Smooth muscle cell (in vitro differentiated cells): ENCODE measurements at regions not wholly inside any gene's neighbourhood (a gene's known extent, or its start where the extent isn't known, plus 50 kb on each side); places are given as distances from the start of the nearest gene placed in this dataset.
"Not testable (repeated sequence)": the region's sequence is repeated elsewhere in the genome, so short reads cannot be mapped to it uniquely, and the experiment has no call there.

ENCODE experiments used
- DNase-seq: peaks from one replicate; lab custom pipeline; 2025; ENCODE audit not compliant: unreplicated experiment; lab: John Stamatoyannopoulos, UW
- H2AFZ ChIP-seq: fragments of 200-600 bp; sonication (generic); 2 replicates; pipeline ENCODE4 v1.6.0; 2016; ENCODE audit warnings: antibody characterized with exemption, low read depth, mild to moderate bottlenecking
- H3F3A ChIP-seq: fragments of 200-600 bp; sonication (generic); 2 replicates; pipeline ENCODE4 v1.6.0; 2017; ENCODE audit warnings: antibody characterized with exemption, low read depth
- H3K27ac ChIP-seq: fragments of 200-600 bp; sonication (generic); 2 replicates; pipeline ENCODE4 v1.5.1; 2016; ENCODE audit warnings: low read depth, mild to moderate bottlenecking
- H3K27me3 ChIP-seq: fragments of 200-600 bp; sonication (generic); 2 replicates; pipeline ENCODE4 v1.6.1; 2016; ENCODE audit warnings: low read depth, mild to moderate bottlenecking
- H3K36me3 ChIP-seq: fragments of 200-600 bp; sonication (generic); 2 replicates; pipeline ENCODE4 v1.5.1; 2016; ENCODE audit warnings: low read depth
- H3K4me1 ChIP-seq: fragments of 200-600 bp; sonication (generic); 2 replicates; pipeline ENCODE4 v1.5.1; 2016; ENCODE audit warnings: low read depth
- H3K4me2 ChIP-seq: fragments of 200-600 bp; sonication (generic); 2 replicates; pipeline ENCODE4 v1.6.0; 2016; ENCODE audit warnings: mild to moderate bottlenecking
- H3K4me3 ChIP-seq: fragments of 200-600 bp; sonication (generic); 2 replicates; pipeline ENCODE4 v1.5.1; 2016; ENCODE audit warnings: mild to moderate bottlenecking
- H3K79me2 ChIP-seq: fragments of 200-600 bp; sonication (generic); 2 replicates; pipeline ENCODE4 v1.6.0; 2016; ENCODE audit warnings: low read depth, mild to moderate bottlenecking
- H3K9ac ChIP-seq: fragments of 200-600 bp; sonication (generic); 2 replicates; pipeline ENCODE4 v1.6.0; 2016; ENCODE audit warnings: low read depth
- H3K9me3 ChIP-seq: fragments of 200-600 bp; sonication (generic); replicated peaks from 2 replicates; pipeline ENCODE4 v1.5.1; 2016; ENCODE audit warnings: low read depth
- H4K20me1 ChIP-seq: fragments of 200-600 bp; sonication (generic); 2 replicates; pipeline ENCODE4 v1.6.0; 2016; ENCODE audit warnings: low read depth
- CTCF ChIP-seq: fragments of 200-600 bp; sonication (generic); IDR thresholded peaks from 2 replicates; pipeline ENCODE4 v1.5.1; 2017; ENCODE audit warnings: borderline replicate concordance, mild to moderate bottlenecking, antibody characterized with exemption; ENCODE audit not compliant: insufficient read depth, poor library complexity, severe bottlenecking
- WGBS: methylation state at CpG from one replicate; pipeline ENCODE4 v1.1.7; 2016; ENCODE audit warnings: low lambda C conversion rate; 5-methylcytosine and 5-hydroxymethylcytosine counted together

GRCh38 chr2:225761396-225761795, 361.9 kb downstream of the NYAP2 start:
- no peak overlapping the region for H3K9ac ChIP-seq
- no peak for TF ChIP-seq CTCF
- no peak overlapping the region for H3K27ac ChIP-seq
- DNase-seq = no peak
- no peaks in the 10 kb centered on the region for H3K4me1 ChIP-seq
- no peaks in the 10 kb centered on the region for H3K27me3 ChIP-seq
- H3K79me2 ChIP-seq = no peaks in the 10 kb centered on the region
- WGBS = 95% methylated on average over 2 of the region's 2 CpGs
- H3K4me2 ChIP-seq = no peak overlapping the region
- no peak overlapping the region for H2AFZ ChIP-seq
- no peak overlapping the region for H3K4me3 ChIP-seq
- H3K9me3 ChIP-seq = no peaks in the 10 kb centered on the region
- H3K36me3 ChIP-seq = no peaks in the 10 kb centered on the region
- H4K20me1 ChIP-seq = no peaks in the 10 kb centered on the region
- H3F3A ChIP-seq = no peaks in the 10 kb centered on the region

- H4K20me1 ChIP-seq = no peaks in the 10 kb centered on the region
- no peaks in the 10 kb centered on the region for H3K9me3 ChIP-seq
- no peak for DNase-seq
- H3K27ac ChIP-seq = no peak overlapping the region
- no peaks in the 10 kb centered on the region for H3K36me3 ChIP-seq
- H3K4me3 ChIP-seq = no peak overlapping the region
- no peaks in the 10 kb centered on the region for H3K27me3 ChIP-seq
- H3K79me2 ChIP-seq = no peaks in the 10 kb centered on the region
- TF ChIP-seq CTCF = no peak
- no peak overlapping the region for H3K4me2 ChIP-seq
- no peaks in the 10 kb centered on the region for H3K4me1 ChIP-seq
- WGBS = 100% methylated on average over 1 of the region's 1 CpG
- no peaks in the 10 kb centered on the region for H3F3A ChIP-seq
- H3K9ac ChIP-seq = no peak overlapping the region
- H2AFZ ChIP-seq = no peak overlapping the region
Observed at GRCh38 chr2:225757248-225757647, 357.7 kb downstream of the NYAP2 start.

GRCh38 chr2:225756198-225756597, 356.7 kb downstream of the NYAP2 start:
- Histone ChIP-seq H3F3A (no peaks in the 10 kb centered on the region), H3K4me2 (no peak overlapping the region), H3K79me2 (no peaks in the 10 kb centered on the region), H3K9me3 (no peaks in the 10 kb centered on the region), H4K20me1 (no peaks in the 10 kb centered on the region), H2AFZ (no peak overlapping the region), H3K27me3 (no peaks in the 10 kb centered on the region), H3K36me3 (no peaks in the 10 kb centered on the region), H3K27ac (no peak overlapping the region), H3K9ac (no peak overlapping the region), H3K4me1 (no peaks in the 10 kb centered on the region), H3K4me3 (no peak overlapping the region)
- DNase-seq = no peak
- WGBS = 76% methylated on average over 4 of the region's 4 CpGs
- TF ChIP-seq CTCF = no peak

GRCh38 chr2:225748609-225749008, 349.1 kb downstream of the NYAP2 start:
- Histone ChIP-seq H3F3A (no peaks in the 10 kb centered on the region), H3K27me3 (no peaks in the 10 kb centered on the region), H2AFZ (no peak overlapping the region), H4K20me1 (no peaks in the 10 kb centered on the region), H3K4me2 (no peak overlapping the region), H3K4me1 (no peaks in the 10 kb centered on the region), H3K79me2 (no peaks in the 10 kb centered on the region), H3K9me3 (no peaks in the 10 kb centered on the region), H3K36me3 (no peaks in the 10 kb centered on the region), H3K27ac (no peak overlapping the region), H3K4me3 (no peak overlapping the region), H3K9ac (no peak overlapping the region)
- WGBS = 87% methylated on average over 2 of the region's 2 CpGs
- no peak for DNase-seq
- no peak for TF ChIP-seq CTCF

- not testable (repeated sequence) for H3K9me3 ChIP-seq, H3K27ac ChIP-seq, H3K4me2 ChIP-seq, H3K9ac ChIP-seq, H3K4me1 ChIP-seq, H3K79me2 ChIP-seq, H3K27me3 ChIP-seq, DNase-seq, H4K20me1 ChIP-seq, H3K4me3 ChIP-seq, H3F3A ChIP-seq, H2AFZ ChIP-seq, H3K36me3 ChIP-seq
- 88% methylated on average over 13 of the region's 35 CpGs for WGBS
Observed at GRCh38 chr2:225743996-225744395, 344.5 kb downstream of the NYAP2 start.
